Kidney tubule cell (primary cell): ENCODE measurements at regions not wholly inside any gene's neighbourhood (a gene's known extent, or its start where the extent isn't known, plus 50 kb on each side); places are given as distances from the start of the nearest gene placed in this dataset.

Source experiments
- DNase-seq: peaks from one replicate; pipeline ENCODE4 v3.0.0-alpha.2; 2018; ENCODE audit warnings: low spot score

DNA sequence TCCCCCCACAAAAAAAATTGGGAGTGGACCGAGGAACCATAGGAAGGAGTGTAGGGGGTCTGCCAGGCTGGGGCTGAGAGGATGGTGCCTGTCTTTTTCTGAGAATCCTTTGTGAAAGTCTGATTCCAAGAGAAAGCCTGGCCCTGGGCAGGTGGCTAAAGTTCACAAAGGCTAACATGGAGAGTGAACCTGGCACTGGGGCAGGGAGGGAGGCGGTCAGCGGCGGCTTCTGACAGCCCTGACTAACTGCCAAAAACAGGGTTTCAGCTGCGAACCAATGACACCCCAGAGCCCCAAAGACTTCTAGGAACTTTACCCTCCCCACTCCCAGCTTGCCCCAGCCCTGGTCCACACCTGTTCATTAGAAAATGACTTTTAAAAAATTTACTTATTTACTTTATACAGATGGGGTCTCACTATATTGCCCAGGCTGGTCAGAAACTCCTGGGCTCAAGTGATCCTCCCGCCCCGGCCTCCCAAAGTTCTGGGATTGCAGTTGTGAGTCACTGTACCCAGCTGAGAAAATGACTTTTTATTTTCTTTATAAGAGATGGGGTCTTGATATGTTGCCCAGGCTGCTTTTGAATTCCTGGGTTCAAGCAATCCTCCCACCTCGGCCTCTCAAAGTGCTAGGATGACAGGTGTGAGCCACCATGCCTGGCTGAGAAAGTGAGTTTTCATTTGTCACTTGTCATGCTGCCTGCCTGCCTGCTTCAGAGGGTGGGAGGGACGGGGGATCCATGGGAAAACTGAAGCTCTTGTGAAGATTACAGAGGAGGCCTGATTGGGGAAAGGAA is 61.0 kb upstream of the DUSP5 start:
- DNase-seq: no peak

DNA sequence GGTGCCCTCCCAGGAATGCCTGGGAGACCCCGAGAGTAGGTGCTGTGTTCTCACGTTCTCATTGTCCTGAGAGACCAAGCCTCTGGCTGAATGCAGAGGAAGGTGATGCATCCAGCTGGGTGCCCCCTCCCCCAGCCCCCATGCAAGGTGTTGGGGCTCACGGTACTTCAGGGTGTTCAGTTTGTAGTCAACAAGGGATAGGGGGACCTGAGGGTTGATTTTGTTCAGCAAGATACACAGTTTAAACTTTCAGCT is 60.4 kb upstream of the DUSP5 start:
- DNase-seq: no peak

DNA sequence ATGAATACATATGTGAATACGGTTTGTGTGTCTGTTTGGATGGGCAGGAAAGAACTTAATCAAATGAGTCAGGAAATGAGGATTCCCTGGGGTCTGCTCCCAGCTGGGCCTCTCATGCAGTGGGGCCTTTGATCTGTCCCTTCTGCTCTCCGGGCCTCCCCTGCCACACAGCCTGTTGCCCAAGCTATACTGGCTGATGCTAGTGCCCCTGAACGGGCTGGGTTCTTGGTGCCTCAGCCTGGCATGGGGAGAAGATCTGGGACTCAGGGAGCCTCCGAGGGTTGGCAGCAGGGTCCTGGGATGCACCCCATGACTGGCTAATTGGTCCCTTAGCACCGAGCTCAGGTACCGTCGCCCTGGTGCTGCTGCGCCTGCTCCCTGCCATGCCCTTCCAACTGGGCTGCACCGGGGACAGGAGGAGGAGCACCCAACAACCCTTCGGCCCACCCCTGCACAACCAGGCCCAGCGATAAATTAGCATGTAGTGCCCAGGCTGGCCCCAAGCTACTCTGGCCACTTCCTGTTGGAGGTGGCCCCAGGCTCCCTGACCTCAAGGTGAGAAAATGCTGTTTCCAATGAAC is 59.9 kb upstream of the DUSP5 start:
- no peak for DNase-seq

GRCh38 chr10:110442746-110443145 is 55.0 kb upstream of the DUSP5 start:
- no peak for DNase-seq

DNA sequence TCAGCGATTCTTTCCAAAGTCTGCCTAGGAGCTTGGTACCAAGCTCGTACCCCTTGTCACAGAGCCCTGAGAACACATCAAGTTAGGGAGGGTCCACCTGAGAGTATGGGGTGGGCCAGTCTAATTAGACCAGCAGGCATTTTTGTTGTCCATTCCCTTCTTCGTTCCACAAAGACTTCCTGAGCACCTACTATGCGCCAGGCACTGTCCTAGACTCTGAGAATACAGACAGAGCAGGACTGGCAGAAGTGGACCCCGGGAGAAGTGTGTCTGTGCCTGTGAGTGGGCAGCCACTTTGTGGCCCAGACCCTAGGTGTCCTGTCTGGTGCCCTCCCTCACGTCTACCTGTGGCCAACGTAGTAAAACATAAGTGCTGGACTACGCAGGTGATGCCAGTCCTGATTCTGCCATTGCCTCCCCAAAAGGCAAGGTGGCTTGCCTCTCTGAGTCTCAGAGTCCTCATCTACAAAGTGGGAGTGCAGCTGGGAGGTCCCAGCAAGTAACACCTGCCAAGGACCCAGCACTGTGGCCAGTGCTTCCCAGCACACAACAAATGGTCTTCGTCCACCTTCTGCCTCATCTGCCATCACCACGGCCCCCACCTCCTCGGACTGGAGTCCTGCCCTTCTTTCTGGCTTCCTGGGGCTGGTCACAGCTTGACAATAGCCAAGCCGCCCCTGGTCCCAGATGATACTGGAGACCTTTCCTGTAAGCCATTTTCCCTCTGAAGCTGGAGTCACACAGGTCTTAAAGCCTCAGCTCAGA is 54.3 kb upstream of the DUSP5 start:
- no peak for DNase-seq

DNA sequence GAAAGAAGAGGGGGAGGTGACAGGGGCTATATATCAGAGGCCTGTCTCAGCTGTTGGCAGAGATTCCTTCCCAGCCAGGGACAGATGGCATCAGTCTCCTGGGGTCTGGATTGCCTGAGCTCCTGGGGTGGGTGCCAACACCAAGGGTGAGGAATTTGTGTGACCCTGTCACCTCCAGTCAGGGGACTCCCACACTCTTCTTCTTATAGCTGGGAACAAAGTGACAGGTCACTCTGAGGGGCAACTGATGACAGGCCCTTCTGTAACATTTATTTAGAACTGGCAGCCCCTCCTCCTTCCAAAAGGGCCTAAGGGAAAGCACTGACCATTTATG is 53.7 kb upstream of the DUSP5 start:
- DNase-seq: no peak

GRCh38 chr10:110445871-110446270 is 51.8 kb upstream of the DUSP5 start:
- DNase-seq: no peak

DNA sequence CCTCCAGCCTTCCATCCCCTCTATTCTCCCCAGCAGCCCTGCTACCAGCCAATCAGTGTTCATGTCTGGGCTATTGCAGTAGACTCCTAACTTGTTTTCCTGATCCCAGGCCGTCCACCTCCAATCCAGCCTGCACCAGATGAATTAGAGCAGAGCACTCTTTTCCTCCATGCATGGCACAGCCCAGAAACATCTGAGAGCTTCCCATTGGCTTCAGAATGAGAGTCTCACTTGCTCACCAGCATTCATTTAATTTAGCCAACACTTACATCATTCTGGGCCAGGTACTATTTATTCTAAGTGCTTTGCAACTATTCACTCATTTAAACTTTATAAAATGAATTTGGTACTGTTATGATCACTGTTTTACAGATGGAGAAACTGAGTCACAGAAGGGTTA is 51.4 kb upstream of the DUSP5 start:
- no peak for DNase-seq

- DNase-seq: peak; percentile 79
Measured at GRCh38 chr10:110446954-110447608, 50.6 kb upstream of the DUSP5 start.

- DNase-seq: no peak
Measured at GRCh38 chr10:110447886-110448285, 49.8 kb upstream of the DUSP5 start.
